ELF-1 (cell line): ENCODE measurements at regions not wholly inside any gene's neighbourhood (a gene's known extent, or its start where the extent isn't known, plus 50 kb on each side); places are given as distances from the start of the nearest gene placed in this dataset.
"Not testable (repeated sequence)": the region's sequence is repeated elsewhere in the genome, so short reads cannot be mapped to it uniquely, and the experiment has no call there.

Experiments used
- DNase-seq: peaks from one replicate; pipeline ENCODE4 v3.0.0-alpha.2; 2016; ENCODE audit warnings: low read depth, low spot score

DNA sequence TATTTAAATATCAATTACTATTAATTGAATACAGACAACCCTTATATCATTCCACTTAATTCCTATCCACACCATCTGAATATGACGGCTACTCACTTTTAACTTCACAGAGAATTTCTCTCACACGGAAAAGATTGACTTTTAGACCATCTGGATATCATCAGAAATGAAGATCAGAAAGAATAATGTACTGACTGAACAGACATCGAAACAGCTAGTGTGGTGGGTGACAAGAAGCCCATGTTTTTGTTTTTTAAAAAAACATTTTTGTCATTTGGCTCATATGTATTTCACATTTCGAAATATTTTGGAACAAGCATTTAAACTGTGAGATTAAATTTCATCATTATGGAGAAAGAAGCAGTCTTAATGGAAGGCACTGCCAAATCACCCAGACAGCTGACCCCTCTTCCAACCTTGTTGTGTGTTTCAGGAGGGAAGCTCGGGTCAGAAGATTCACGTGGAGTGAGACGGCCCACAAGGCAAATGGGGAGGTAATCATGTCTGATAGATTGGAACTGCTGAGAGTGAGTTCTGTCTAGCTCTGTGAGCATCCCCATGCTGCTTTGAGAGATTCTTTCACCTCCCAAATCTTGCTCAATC lies 204.2 kb upstream of the RASGEF1B start:
- no peak for DNase-seq

GRCh38 chr4:81673961-81674360 lies 202.3 kb upstream of the RASGEF1B start:
- DNase-seq, result no peak

- DNase-seq, result not testable (repeated sequence)
Measured at GRCh38 chr4:81668328-81668727, 196.6 kb upstream of the RASGEF1B start.

GRCh38 chr4:81667539-81667938 lies 195.8 kb upstream of the RASGEF1B start:
- no peak for DNase-seq

DNA sequence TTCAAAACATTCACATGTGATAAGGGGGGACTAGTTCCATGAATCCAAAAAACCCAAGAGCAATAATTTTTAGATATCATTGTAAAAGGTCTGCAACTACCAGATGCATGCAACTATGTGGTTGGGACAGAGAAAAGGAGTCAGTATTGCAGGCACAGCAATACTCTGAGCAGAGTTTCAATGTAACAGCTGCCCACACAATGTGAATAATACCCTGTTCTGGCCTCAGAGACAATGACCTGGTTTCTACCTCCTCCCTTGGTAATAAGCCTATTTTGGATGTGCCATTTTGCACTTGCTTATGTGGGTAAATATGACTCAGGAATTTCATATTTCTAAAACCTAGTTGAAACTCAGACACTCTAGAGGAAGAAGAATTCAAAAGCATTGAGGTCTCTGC lies 194.8 kb upstream of the RASGEF1B start:
- no peak for DNase-seq

DNA sequence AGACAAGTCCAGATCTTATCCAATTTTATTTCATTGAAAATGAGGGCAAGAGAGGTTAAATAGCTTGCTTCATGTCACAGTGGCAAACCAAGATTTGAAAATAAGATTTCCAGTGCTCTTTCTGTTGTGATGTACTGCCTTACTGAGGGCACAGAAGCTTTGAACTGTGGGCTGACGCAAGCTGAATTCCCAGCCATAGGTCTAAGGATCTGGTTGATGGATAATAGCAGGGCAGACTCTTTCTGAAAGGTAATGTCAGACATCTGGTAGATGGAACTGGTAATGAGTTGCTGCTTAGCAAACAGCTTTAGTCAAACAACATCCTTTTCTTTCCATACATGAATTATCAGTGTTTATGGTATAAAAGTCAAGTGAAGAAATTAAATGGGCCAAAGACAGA lies 193.9 kb upstream of the RASGEF1B start:
- DNase-seq, result no peak

- no peak for DNase-seq
Measured at GRCh38 chr4:81665045-81665444, 193.3 kb upstream of the RASGEF1B start.

GRCh38 chr4:81664079-81664478 lies 192.4 kb upstream of the RASGEF1B start:
- DNase-seq, result no peak

GRCh38 chr4:81663368-81663767 lies 191.7 kb upstream of the RASGEF1B start:
- DNase-seq, result no peak

- DNase-seq, result no peak
Measured at GRCh38 chr4:81659051-81659450, 187.3 kb upstream of the RASGEF1B start.

GRCh38 chr4:81652069-81652478 lies 180.4 kb upstream of the RASGEF1B start:
- no peak for DNase-seq

GRCh38 chr4:81651243-81651899 lies 179.7 kb upstream of the RASGEF1B start:
- peak; percentile 51 for DNase-seq

DNA sequence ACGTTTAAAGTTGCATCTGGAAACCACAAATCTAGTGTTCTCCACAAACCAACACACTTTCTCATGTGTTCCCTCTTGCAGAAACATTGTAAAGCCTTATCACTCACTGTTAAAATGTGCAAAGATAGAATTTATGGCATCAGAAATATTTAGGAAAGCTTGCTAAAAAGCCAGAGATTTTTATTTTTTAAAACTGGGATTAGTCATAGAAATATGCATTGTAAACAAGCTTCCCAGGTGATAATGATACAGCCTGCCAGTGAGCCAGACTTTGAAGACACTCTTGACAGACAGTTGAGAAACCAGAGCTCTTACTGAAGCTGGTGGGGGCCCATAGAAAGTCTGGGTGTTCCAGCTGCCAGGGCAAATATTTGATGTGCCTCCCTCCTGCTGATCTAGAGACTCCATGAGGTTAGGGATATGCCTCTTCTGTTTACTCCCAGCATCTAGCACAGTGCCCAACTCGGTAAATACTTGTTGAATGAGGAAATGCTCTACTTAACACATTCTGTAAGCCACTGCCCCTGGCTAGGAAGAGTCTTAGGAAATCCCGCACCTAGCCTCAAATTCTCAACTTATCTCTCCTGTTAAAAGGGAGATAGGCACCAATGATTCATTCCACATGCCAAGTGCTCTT lies 179.0 kb upstream of the RASGEF1B start:
- DNase-seq, result peak; percentile 66

- no peak for DNase-seq
Measured at GRCh38 chr4:81648576-81649275, 177.0 kb upstream of the RASGEF1B start.

DNA sequence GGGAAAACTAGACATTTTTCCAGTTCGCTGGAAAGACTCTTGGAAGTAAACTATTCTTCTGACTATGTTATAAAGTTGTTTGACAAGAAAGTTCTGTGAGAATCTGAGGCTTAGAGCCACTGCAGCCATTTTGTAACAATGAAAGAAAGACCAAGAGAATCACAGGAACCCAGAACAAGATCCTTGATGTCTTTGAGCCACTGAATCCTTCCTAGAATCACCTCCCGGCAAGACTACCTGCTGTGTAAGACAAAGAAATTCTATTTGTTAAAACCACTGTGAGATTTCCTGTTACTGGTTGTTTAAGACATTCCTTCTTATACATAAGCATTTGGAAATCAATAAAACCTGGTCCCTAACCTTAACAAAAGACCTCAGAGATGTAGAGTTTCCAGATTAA lies 175.7 kb upstream of the RASGEF1B start:
- peak; percentile 26 for DNase-seq

DNA sequence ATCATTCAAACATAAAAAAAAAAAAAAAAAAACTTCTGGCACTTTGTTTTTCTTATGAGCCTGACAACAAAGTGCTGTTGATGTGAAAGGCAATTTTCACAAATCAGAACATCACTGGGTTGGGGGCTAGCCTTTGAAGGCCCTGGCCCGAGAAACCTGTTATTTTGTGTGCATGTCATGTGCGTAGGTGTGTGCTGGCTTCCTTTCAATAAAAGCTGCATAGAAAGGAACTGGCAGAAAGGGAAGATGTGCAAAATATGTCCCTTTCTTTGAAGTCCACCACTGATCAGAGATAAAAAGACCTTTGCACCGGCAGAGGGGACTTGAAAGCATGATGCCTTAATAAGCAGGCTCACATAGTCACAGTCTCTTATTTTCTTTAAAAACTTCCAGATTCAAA lies 170.8 kb upstream of the RASGEF1B start:
- DNase-seq, result no peak

DNA sequence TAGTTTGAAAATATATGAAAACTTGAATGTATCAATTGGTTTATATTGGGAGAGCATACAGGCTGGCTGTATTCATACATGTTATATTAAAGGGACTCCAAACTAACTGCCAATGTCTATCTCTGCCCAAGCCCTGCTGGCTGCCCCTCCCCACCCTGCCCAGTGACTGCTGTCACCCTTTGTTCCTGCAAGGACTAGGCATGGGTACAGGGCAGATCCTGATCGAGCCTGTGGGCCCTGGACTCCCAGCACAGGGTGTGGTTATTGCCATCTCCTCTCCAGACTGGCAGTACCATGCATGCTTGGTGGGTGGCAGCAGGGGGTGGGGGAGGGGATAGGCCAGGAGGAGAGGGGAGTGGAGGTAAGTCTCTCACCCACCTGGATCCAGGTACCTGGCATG lies 167.5 kb upstream of the RASGEF1B start:
- no peak for DNase-seq

- DNase-seq, result no peak
Measured at GRCh38 chr4:81638698-81639097, 167.0 kb upstream of the RASGEF1B start.

DNA sequence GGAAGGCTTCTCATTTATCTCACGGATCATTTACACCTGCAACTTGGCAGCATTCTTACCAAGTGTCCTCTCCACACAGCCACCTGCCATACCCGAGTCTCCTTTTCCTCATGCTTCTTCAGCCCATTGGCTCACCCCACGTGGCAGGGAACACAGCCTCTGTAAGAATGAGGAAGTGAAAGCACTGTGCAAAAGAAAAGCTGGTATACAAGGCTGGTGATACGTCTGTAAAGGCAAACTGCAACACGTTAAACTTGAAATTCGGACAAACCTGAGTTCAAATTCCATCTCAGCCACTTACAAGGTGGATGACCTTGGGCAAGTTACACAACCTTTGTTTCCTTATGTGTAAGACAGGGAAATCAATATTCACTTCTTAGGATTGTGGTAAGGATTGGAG lies 164.0 kb upstream of the RASGEF1B start:
- peak; percentile 5 for DNase-seq

DNA sequence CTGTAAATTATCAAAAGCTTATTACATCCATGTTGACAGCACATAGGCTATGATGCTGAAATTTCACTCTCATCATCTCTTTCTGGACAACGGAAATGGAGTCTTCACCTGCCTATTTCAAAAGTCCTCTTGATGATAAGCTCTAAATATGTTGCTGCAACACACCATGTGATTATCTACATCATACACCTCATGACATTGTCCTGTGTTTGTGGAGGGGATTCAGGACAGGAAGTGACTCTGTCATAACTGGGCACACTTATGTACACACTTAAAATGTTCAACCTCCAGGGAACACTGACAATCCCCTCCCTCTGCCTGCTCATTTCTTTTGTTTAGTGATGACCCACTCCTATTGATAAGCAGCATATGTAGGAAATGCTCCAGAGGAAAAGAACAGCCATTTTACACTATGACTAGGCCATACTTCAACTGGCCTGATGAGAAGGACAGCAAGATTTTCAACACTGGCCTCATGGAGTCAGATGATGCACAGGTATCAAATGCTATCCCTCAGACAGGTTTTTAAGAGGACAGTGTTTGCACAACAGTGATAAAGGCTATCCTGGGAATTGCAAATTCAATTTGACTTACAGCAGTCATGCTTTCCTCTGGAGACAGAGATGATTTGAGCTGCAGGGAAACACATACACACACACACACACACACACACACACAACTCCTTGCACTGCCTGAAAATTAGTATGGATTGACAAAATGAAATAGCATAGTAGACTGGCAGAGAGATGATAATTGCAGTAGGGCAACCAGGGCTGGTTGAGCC lies 163.3 kb upstream of the RASGEF1B start:
- no peak for DNase-seq

DNA sequence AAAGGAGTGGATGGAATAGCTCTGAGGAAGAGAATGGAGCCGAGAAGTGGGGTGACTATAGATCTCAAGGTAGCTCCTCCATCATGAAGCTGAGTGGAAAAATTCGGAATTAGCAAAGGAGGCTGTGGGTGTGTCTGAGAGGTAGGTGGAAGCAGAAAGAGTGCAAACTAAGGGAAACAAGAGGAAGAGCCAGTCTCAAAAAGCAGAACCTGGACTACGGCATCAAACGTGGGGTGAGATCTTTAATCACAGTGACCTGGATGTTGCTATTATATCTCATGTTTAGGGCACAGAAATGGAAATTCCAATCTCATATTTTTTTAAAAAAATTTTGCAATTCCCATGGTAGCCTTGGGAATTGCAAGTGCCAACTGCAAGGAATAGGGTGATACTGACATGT lies 162.5 kb upstream of the RASGEF1B start:
- no peak for DNase-seq
